SHP77 treated with DMSO at 0.1 percent for 48 hours (cell line): ENCODE measurements at regions not wholly inside any gene's neighbourhood (a gene's known extent, or its start where the extent isn't known, plus 50 kb on each side); places are given as distances from the start of the nearest gene placed in this dataset.
"Not testable (repeated sequence)": the region's sequence is repeated elsewhere in the genome, so short reads cannot be mapped to it uniquely, and the experiment has no call there.

ENCODE experiments used
- DNase-seq: peaks from one replicate; lab custom pipeline; 2025; lab: John Stamatoyannopoulos, UW

DNA sequence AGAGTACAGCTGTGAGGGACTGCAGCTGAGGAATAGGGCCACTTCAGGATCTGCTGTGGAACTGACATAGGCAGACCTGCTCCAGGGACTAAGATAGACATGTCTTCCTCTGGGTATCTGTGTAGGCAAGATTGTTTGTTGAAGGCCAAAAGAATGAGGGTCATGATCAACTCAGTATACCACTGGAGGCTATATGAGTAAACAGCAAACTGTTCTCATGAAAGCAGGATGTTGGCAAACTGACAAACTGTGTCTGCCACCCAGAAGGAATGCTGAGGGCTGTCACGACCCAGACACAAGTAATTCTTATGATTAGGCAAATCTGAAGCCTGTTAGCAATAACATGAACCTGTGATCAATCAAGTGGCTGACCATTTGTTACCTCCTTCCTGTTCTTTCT is 910.5 kb downstream of the TLE4 start:
- not testable (repeated sequence) for DNase-seq

DNA sequence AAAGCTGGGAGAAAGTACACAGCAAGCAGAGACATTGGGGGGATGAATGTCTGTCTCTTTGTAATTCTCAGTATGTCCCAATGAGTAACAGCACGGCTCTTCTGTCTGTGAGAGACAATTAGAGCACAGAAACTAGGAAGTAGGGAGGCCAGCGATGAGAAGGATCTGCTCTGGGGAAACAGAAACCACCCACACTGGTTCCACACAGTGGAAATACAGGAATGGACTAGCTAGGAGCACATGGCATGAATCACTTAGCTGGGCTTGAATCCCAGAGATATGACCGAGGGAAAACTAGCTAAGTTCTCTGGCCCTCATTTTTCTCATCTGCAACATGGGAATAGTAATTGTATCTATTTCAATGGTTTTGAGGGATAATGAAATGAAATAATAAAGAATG is 895.9 kb downstream of the TLE4 start:
- no peak for DNase-seq

DNA sequence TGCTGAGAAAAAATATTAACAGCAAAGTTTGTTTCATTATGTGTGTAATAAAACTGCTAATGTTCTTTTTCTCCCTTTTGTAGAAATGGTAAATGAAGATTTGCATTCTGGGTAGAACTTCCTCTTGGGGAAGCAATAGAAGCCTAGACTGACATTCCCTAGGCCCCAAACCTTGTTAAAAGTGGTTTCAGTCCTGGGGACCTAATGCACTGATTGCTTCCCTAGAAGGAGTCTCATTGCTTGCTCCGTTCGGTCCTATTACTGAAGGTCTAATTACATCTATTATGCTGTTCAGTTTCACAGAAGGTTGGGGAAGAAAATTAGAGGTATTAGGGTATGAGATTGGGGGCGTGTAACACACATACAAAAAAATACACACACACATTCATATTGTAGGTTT is 893.8 kb downstream of the TLE4 start:
- no peak for DNase-seq

DNA sequence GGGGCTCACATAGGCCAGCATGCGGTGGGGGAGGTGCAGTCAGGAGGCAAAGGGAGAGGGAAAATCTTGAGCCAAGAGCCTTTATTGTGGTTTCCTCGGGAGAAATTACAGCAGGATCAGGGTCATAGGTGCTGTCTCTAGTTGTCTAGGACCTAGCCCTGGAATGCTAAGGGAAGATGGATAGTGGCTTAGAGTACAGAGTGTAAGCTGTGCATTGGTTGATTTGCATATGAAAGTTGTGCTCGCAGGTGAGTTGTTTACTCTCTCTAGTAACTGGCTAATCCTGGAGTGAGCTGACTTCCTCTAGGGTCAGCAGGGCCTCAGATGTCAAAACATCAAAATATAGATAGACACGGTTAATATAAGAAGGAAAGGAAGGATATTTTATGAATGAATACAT is 877.7 kb downstream of the TLE4 start:
- no peak for DNase-seq

DNA sequence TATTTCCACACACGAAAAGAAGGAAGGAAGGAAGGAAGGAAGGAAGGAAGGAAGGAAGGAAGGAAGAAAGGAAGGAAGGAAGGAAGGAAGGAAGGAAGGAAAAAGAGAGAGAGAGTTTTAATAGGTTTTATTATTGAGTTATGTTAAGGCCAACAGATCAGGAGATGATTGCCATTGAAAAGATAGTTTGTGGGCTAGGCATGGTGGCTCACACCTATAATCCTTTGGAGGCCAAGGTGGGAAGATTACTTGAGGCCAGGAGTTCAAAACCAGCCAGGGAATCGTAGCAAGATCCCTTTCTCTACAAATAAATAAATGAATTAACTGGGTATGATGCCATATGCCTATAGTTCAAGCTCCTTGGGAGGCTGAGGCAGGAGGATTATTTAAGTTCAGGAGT is 877.2 kb downstream of the TLE4 start:
- no peak for DNase-seq

DNA sequence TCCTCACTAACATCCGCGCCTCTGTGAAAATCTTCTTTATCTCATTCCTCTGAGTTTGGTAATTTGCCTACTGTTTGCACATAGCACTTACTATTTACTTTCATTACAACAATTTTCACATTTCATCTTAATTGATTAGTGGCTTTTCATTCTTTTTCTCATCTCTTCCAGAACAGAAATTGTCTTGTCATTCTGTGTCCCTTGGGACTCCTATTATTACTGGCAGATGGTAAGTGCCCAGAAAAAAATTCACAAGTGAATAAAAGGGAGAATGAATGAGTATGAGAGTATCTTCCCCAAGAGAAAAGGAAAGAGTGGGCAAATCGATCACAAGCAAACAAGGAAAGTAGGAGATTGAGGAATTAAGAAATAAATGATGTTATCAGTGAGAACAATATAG is 876.1 kb downstream of the TLE4 start:
- DNase-seq = no peak

DNA sequence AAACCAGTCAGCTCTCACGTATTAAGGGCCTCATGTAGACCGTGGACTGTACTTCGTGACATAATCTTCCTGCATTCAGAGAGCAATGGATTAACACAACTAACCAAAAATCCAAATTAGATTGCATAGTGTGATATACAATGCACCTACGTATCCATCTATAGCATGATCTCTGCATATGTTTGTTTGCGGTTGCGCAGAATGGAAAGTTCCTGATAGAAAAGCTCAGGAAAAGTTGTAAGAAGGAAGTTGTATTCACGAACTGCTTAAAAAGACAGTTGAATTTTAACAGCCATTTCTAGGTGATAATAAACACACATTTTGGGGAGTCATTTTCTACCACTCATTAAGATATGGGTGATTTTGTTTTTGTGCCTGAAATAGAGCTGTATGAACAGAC is 869.0 kb downstream of the TLE4 start:
- no peak for DNase-seq

DNA sequence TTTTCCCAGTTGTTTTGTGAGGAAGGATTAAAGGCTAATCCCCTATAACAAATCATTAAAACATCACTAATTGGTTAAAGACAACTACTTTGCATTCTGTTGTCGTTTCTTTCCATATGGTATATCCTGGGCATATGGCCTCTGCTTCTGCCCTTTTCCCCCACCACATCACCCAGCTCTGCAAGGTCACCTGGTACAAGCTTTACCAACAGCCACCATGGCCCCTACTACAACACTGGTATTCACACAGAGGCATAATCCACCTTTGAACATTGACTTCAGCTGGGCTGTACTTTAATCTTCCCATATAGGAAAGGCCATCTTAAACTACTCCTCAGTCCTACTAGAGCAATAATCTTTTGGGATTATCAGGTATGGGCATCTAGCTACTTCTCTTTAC is 866.1 kb downstream of the TLE4 start:
- DNase-seq = no peak

DNA sequence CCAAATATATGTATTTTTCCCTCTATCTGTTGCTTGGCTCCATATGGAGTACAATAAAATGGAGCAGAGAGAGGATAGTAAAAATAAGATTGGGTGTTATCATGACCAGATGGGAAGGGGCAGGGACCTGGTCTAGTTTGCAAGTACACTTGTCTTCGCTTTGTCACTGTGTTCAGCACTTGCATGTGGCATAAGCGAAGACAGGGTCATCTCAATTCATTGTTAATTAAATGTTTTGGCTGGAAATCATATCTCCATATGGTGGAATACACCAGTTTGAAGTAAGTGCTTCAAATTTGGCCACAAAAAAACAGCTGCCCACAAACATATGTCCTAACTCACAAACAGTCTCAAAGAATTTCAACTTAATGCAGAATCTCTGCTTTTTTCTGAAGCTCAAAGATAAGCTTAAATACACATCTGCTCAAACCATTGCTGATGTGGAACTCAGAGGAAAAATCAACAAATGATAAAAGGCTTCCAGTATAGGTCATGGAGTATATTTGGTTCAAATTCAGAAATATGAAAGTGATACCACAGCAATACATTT is 865.4 kb downstream of the TLE4 start:
- DNase-seq = no peak

DNA sequence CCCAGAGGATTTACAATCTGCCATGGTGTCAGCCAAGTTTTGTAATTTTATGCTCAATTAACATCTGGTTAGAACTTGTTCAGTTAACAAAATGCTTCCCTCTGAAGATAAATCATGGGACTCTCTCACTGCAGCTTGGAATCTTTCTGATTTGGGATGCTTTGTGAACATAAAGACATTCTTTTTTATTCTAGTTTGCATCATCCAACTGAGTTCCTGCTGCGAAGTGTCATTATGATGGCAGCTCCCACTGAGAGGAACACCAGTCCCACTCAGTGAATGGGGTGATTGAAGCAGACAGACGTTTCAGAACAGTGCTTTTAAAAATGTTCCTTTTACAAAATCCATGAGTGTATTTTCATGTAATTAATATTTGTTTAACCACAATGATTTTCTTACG is 863.8 kb downstream of the TLE4 start:
- DNase-seq = no peak

DNA sequence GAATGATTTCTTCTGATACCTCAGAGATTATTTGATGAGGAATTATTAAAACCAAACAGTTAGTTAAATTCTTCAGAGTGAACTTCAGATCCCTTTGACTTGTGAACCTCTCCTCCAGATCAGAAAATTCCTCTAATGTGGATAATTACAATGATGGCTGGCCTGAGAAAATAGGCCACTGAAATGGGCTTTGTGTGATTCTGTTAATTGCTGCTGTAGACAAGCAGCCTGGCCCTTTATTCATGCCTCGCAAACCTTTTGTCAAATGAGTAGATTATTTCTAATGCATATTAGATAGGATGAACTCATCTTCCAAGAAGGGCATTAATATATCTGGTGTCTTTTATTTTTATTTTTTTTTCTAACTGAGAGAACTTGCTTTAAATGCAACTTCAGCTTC is 855.2 kb downstream of the TLE4 start:
- no peak for DNase-seq

DNA sequence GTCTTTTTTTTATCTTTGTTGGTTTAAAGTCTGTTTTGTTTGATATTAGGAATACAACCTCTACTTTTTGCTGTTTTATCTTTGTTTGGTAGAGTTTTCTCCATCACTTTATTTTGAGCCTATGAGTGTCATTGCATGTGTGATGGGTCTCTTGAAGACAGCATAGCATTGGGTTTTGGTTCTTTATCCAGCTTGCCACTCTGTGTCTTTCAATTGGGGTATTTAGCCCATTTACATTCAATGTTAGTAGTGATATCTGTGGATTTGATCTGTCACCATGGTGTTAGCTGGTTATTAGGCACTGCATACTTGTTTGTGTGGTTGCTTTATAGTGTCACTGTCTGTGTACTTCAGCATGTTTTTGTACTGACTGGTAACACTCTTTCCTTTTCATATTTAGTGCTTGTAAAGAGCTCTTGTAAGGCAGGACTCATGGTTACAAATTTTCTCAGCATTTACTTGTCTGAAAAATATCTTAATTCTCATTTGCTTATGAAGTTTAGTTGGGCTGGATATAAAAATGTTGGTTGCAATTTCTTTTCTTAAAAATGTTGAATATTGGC is 845.5 kb downstream of the TLE4 start:
- DNase-seq = no peak

DNA sequence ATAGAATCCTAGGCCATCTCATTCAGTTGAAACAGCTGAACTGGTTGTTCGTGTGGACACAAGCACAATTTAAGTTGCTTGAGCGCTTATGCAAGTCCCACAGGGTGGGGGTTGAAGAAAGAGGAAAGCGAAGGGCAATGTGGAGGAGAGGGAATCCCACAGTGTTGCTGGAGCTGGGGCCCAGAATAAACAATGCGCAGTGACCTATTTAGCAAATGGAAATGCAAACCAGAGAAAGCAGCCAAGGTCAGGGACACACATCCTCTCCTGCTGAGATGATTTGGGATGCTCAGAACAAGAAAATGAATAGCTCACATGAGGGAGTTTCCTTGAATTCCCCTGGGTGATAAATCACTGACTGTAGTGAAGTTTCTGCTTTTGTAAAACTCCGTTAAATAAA is 838.3 kb downstream of the TLE4 start:
- DNase-seq = no peak

DNA sequence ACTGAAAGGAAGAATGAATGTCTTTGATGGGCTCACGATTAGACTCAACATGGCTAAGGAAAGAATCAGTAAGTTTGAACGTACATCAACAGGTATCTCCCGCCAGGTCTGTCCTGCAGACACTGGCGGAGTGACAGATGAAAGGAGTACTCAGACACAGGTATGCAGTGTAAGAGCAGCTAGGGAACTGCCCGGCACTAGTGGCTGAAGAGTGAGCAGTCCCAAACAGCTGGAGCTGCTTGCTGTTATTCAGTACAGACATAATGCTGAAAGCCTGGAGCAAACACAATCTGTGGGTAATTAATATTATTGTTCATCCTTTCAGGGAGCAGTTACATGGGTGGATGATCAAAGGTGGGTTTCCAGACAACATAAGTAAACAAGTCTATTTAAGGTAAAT is 835.5 kb downstream of the TLE4 start:
- no peak for DNase-seq

DNA sequence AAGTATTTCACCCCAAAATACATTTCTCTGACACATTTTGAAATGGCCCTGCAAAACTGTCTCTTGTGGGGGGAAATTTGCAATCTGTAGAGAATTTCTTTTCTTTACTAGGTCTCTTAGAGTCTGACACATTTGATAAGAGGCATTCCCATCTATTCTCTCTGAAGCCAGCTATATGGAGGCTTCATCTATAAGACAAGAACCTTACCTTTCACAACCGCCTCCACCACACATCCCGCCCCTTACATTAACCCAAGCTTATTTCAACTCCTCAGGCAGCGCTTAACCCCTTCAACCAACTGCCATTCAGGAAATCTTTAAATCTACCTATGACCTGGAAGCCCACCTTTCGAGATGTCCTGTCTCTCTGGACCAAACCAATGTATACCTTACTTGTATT is 829.5 kb downstream of the TLE4 start:
- DNase-seq = no peak

DNA sequence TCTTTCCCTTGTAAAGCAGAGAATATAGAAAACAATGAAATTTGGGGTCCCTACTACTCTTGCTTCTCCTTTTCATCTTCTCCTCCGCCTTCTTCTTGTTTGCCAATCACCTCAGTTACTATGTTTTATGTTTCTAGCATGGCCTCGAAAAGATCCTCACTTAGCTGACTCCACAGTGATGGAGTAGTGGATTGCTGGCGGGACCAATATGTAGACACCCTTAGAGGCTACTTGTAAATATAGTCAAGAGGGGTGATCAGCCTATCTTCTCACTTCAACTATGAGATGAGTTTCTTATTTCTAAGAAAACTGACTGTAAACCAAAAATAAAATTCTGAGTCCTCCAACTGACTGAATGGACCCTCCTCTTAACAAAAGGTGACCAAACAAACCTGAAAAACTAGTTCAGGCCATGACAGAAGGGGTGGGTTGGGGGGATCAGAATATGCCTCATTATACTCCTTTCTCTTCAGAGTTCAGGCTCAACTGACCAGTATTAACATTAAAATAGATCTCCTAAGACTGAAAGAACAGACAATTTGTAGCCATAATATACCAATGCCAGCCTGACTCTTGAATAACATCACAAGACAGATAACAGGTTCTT is 829.0 kb downstream of the TLE4 start:
- DNase-seq = no peak

DNA sequence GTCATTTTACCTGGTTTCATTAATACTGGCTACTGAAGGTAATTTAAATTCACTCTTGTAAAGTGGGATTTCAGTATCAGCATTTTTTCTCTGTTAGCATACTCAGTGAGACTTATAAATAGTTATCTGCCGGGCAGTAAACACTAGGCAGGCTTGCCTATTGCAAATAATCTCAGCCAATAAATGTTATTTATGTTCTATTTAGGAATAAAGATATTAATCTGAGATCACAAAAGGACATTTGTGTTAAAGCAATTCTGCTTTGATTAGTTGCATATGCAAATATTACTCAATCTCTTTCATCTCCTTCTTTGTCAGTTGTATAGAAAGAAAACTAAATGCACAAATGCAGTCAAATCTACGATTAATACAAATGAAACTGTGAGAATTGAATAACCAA is 827.8 kb downstream of the TLE4 start:
- DNase-seq = no peak

DNA sequence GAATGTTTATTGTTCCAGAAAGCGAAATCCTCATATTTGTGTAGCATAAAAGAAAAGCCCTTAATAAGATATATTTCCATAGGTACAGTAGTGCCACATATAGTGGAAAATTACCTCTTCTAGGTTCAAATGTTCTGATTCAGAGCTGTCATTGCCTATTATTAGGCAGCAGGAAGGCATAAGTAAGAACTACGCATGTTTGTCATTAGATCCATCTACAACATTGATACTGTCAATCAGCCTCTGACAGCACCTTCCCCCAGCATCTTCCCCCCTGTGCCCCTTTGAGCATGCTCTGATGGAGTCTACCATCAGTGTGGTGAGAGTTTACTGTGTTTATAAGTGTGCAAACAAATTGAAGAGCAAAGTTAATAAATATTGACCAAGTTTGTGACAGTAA is 816.1 kb downstream of the TLE4 start:
- no peak for DNase-seq

DNA sequence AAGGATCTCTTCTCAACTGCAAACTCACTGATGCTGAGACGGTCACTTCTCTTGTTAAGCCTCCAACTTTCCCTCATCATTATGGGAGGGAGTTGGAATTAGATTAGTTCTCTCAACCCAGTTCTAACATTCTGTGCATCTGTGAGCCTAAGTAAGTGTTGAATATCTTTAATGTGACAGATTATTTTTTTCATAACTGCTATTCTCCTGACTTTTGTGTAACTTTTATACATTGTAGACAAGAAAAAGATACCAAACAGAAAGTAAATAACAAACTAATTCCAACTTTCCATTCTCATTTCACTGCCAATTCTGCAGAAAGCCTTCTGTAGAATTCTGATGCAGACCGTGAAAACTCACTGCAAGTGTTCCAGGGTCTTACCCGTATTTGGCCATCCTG is 813.5 kb downstream of the TLE4 start:
- no peak for DNase-seq

DNA sequence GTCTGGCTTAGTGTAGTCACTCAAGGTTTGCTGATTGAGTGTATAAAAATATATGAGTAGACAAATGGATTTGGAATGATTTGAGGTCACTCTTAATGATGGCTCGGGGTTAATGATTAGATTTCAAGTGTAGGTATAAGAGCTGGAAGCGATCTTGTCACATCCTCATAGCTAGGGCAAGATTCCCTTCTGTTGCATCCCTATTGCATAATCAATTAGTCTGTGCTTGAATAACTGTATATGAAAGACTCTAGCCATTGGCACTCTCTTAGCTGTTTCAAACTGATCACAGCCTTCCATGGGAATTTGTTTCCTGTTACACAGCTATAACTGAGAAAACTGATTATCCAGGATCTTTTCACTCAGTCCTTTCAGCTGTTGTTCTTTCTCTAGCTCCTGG is 811.6 kb downstream of the TLE4 start:
- no peak for DNase-seq

DNA sequence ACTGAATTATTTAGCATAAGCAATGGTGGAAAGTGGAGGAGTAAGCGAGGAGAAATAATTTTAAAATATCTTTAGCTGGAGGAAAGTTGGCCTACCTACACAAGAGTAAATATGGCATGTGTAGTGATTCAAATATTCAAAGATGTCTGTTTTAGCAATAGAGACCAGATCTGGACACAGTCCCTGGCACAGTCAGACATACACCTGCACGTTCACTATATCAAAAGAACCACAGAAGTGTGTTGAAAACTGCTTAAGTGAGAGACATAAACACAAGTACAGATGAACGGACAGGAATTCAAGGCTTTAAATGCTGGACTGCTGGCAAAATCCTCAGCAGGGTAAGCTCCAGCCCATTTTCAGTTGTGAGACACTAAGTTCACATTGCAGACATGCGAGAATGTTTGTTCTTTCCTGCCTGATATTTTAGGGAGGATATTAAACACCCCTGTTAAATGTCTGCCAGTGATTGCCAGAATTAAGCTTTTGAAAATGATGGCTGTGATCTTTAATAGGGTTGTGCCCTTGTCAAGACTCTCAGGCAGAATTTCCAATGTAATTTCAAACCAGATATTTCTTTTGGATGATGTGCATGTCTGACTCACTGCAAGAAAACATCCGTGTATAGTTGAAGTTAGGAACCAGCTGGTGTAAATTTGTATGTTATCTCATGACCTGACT is 810.6 kb downstream of the TLE4 start:
- DNase-seq = no peak

DNA sequence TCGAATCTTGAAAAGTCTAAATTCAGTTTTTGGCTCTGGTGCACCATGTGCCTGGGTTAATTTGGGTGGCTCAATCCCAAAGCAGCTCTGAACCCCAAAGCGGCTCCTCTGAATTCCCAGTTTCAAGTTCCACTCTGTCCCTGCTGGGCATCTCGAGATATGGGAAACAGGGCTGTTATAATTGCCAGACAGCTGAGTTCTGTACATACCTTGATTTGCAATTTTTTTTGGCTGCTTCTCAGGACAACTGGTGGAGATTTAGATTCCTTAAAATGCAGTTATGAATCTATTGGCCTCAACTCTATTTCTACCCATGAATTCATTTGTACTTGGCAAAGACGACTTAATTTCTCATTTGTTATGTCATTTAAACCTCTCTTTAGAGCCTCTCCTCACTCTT is 808.5 kb downstream of the TLE4 start:
- no peak for DNase-seq

DNA sequence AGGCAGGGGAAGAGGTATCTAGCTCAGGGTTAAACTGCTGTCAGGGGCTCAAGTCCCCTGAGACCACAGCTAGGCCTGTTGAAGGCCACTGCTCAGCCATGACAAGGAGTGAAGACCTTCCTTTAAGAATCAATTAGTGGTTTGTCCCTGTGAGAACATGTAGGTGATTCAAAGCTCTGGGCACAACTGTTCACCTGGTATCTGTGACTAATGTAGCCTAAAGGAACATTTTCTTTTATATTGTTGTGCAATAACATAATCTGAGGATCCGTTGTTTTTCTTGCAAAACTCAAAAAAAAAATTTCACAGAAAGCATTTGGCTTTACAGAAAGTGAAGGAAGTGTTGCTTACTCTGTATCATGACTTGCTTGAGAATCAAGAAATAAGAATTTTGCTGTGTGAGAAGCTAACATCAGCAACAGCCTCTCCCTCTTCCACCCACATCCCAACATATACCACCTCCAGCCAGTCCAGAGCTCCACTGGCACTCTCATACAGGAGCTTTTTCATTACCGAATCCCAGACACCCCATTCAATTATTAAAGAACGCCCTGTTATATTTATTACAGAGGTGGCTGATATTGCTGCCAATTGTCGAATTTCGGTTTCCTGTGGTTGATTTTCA is 807.0 kb downstream of the TLE4 start:
- DNase-seq = no peak
